GM20000 (cell line): ENCODE measurements at regions not wholly inside any gene's neighbourhood (a gene's known extent, or its start where the extent isn't known, plus 50 kb on each side); places are given as distances from the start of the nearest gene placed in this dataset.

Experiments
- DNase-seq: peaks from one replicate; pipeline ENCODE4 v3.0.0; 2012; ENCODE audit warnings: low spot score
- TF ChIP-seq, protein P1 (sequence below): IDR thresholded peaks from 2 replicates; pipeline ENCODE4 v1.5.1; 2012; ENCODE audit warnings: mild to moderate bottlenecking, control low read depth; ENCODE audit errors: extremely low read depth, missing control alignments

GRCh38 chr15:91472316-91472756 is 372.3 kb downstream of the SV2B start:
- DNase-seq: no peak
- TF ChIP-seq, protein P1, sequence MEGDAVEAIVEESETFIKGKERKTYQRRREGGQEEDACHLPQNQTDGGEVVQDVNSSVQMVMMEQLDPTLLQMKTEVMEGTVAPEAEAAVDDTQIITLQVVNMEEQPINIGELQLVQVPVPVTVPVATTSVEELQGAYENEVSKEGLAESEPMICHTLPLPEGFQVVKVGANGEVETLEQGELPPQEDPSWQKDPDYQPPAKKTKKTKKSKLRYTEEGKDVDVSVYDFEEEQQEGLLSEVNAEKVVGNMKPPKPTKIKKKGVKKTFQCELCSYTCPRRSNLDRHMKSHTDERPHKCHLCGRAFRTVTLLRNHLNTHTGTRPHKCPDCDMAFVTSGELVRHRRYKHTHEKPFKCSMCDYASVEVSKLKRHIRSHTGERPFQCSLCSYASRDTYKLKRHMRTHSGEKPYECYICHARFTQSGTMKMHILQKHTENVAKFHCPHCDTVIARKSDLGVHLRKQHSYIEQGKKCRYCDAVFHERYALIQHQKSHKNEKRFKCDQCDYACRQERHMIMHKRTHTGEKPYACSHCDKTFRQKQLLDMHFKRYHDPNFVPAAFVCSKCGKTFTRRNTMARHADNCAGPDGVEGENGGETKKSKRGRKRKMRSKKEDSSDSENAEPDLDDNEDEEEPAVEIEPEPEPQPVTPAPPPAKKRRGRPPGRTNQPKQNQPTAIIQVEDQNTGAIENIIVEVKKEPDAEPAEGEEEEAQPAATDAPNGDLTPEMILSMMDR: no peak

DNA sequence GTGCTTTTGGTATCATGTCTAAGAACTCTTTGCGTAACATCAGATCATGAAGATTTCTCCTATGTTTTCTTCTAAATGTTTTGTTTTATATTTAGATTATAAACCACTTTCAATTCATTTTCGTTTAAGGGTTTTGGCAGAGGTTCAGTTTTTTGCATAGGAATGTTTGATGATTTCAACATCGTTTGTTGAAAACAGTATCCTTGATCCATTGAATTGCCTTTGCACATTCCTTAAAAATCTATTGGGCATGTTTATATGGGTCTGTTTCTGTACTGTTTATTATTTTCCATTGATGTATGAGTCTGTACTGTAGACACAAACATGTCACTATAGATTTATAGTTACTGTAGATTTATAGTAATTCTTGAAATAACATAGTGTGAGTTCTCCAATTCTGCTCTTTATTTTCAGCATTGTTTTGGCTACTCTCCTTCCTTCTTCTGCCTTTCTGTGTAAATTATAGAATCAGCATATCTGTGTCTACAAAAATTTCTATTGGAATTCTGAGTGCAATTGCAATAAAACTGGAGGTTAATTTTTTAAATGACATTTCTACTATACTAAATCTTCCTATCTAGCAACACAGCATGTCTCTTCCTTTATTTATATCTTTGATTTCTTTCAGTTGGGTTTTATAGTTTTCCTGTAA is 374.0 kb downstream of the SV2B start:
- TF ChIP-seq, protein P1: no peak
- no peak for DNase-seq

DNA sequence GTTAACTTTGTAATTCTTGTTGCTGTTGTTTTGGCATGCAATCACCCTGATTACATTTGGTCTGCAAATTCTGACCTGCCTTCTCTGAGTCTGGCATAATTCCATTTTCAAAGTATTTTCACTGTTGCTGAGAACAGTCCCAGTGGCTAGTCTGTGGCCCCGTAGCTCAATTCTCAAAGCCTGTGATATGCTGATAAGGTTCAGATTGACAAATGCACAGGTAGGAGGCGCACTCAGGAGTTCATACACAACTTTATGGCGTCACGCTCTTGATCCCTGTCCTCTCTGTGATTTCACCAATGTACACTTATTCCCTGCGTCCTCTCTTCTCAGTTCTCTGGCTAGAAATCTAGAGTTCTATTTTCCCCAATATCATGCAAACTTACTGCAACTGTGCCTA is 376.6 kb upstream of the SLCO3A1 start:
- no peak for DNase-seq
- TF ChIP-seq, protein P1: no peak

GRCh38 chr15:91478717-91479191 is 374.8 kb upstream of the SLCO3A1 start:
- no peak for DNase-seq
- TF ChIP-seq, protein P1: no peak

- no peak for DNase-seq
- TF ChIP-seq, protein P1: no peak
Measured at GRCh38 chr15:91480426-91480825, 373.1 kb upstream of the SLCO3A1 start.

- no peak for DNase-seq
- TF ChIP-seq, protein P1: no peak
Measured at GRCh38 chr15:91482799-91483198, 370.7 kb upstream of the SLCO3A1 start.

DNA sequence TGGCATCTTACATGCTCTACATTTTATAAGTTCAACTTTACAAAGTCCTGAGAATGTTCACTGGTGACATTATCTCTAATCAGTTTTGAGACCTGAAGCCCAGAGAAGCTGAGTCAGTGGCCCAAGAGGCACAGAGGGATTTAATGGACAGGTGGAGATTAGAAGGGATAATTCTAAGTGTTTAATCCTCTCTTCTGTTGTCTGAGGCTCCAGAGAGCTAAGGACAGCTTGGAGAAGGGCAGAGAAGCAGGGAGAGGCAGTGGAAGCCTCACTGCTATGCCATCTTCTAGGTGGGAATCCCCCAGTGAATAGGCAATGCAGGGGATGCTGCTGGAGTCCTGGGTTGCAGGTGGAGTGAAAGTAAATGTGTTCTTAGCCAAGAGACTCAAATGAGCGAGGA is 369.4 kb upstream of the SLCO3A1 start:
- no peak for DNase-seq
- TF ChIP-seq, protein P1: no peak
